GM19468 (cell line): ENCODE measurements at regions not wholly inside any gene's neighbourhood (a gene's known extent, or its start where the extent isn't known, plus 50 kb on each side); places are given as distances from the start of the nearest gene placed in this dataset.

Experiments used
- ATAC-seq: cut with Tn5 transposase; IDR thresholded peaks from one replicate; pipeline ENCODE4 v1.9.1; 2021; ENCODE audit warnings: mild to moderate bottlenecking, moderate library complexity, moderate number of reproducible peaks; ENCODE audit not compliant: unreplicated experiment; ENCODE audit errors: extremely low read depth

DNA sequence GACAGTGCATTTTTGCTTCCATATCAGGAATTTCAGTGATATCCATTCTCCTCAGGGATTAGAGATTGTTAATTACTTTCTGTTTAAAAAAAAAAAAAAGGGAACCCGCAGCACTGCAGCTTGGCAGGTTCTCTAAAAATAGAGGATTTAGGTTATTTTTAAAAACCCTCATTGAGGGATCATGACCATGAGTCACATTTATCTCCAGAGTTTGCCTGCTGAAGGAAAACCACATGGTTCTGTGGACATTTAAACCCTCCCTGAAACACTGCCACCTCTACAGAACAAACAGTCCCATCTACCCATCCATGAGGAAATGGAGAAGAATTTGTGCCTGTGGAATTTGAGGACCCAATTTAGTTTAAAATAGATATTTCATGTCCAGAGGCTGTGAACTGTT lies 66.2 kb upstream of the UBE2E1 start:
- ATAC-seq = no peak

DNA sequence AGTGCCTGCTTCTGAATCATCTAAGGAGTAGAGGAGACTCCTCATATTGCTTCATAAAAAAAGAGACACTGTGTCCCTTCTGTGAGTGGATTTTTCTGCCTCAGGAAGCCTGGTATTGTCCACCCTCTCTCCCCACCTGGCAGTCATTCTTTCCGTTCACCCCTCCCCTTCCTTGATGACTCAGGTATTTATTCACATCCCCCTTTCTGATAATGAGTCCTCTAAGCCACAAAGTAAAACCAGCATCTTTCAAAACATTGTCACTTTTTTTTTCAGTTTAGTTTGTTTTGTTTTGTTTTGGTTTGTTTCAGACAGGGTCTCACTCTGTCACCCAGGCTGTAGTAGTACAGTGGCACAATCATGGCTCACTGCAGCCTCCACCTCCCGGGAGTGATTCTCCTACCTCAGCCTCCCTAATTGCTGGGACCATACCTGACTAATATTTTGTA lies 65.2 kb upstream of the UBE2E1 start:
- peak; percentile 61 for ATAC-seq

DNA sequence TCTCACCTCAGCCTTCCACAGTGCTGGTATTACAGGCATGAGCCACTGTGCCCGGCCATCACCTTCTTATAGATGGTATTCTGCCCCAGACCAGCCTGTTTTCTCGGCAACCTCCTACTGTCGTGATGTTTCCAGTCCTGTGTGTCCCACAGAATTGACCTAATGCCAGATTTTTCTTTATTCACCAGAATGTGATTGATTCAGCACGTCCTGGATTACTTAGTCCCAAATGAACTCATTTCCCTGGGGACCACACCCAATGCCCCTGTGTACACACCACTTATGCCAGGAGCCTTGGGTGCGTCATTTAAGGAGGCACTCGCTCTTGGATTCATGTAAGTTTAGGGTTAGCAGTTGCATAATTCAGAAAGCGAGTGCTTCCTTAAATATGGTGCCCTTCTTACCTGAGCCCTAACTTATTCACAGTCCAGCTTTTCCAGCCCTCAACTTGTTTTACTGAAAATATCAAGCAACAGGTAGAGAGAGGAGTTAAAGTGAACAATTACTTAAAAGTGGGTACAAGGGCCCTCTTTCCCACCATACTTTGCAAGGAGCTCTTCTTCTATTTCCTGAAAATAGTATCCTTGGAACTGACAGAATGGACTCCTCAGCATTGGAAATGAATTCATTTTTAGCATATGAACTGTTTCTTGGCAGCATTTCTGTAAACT lies 64.6 kb upstream of the UBE2E1 start:
- no peak for ATAC-seq

- no peak for ATAC-seq
Measured at GRCh38 chr3:23743141-23743784, 62.5 kb upstream of the UBE2E1 start.

DNA sequence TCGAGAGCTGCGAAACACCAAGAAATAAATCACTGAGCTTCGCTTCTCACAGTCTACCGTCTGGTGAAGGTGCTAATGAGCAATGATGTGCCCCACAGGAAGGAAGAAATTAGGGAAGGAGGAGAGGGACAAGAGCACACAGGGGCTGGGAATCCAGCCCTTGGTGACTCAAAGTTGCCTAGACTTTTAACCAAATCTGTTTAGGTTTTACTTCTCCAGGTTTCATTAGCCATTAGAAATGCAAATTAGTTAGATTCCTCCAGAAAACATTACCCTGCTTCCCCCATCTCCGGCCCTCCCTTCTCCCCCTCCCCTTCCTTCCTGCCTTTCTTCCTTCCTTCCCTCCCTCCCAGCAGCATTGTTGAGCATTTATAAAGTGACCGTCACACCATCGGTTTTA lies 59.3 kb upstream of the UBE2E1 start:
- no peak for ATAC-seq

- no peak for ATAC-seq
Measured at GRCh38 chr3:23747841-23748240, 57.9 kb upstream of the UBE2E1 start.

DNA sequence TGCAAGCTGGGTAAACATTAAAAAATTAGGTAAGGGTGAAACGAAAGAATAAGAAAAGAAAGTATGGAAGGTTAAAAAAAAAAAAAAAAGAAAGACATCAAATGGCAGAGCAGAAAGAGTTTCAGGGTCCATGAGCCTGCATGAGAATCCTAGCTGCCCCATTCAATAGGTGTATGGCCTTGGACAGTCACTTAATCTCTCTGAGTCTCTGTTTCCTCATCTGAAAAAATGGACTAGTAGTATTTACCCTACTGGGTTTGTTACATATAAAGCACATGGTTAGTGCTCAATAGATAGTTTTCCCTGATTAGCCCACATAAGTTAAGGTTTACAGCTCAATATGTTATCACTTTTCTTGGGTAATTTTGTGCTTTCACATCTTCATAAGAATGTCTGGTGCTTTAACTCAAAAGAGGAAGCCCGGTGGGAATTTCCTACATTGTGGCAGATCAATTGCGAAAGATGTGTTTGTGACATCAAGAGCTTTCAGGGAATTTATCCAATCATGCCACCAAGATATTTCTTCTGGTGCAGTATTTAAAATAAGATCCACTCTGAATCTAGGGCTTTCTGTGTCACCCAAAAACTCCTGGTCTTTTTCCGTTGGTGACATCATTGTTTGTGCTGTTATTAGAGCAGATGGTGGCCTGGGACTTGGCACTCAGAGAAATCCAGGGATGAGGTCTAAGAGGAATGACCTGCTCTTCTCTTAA lies 57.2 kb upstream of the UBE2E1 start:
- no peak for ATAC-seq

- ATAC-seq = no peak
Measured at GRCh38 chr3:23749609-23750008, 56.1 kb upstream of the UBE2E1 start.

DNA sequence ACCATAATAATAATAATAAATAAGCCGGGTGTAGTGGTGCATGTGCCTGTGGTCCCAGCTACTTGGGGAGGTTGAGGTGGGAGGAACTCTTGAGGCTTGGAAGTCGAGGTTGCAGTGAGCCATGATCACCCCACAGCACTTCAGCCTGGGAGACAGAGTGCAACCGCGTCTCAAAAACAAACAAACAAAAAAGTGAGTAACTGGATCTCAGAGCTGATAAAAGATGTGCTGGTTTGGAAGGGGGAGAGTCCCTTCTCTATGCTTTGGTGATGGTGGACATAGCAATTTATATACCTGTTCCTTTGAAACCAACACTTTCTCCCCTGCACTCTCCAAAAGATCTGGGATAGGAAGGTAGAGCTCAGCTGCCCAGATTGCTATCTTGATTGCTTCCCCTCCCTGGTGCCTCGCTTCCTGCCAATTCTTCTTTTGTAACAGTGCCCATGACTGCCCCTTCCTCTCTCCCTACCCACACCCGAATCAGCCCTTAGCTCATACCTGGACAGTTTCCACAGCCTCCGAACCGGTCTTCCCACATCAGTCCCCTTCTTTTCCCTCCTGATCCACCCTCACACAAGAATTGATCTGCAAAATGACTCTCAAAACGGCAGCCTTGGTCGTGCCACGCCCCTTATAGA lies 55.1 kb upstream of the UBE2E1 start:
- no peak for ATAC-seq

DNA sequence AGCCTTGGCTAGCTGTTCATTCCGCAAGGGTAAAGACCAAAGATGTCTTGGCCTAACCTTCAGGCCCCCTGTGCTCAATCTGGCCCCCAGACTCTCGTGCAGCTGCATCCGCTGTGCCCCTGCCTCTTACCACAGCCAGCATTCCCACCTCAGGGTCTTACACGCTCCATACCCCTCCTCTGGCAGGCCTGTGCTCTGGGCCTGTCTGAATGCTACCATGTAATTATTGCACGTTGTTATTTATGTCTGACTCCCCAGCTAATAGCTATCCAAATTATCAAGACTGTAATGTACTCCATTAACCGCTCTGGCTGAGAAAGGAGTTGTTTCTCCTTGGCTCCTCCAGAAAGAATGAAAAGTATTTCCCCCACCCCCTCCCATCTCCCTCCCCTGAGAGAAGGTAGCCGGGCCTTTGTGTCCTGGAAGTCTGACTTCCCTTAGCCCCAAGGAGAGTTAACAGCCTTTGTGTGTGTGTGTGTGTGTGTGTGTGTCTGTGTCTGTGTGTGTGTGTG lies 54.5 kb upstream of the UBE2E1 start:
- ATAC-seq = no peak

DNA sequence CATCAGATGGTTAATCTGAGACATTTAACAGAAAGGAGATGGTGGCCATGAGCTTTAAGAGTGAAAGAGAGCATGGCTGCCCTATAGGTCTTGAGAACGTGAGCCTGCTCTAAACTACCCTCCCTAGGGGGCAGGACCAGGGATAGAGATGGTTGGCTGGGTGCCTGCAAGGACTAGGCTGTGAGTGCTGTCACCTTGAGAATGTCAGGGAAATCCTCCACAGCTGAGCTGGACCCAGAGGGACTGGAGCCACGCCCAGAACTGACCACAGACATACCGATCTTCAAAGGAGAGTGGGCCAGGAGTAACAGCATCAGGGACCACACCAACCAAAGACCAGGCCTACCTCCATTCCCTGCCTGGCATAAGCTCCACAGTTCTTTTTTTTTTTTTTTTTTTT lies 53.6 kb upstream of the UBE2E1 start:
- no peak for ATAC-seq

DNA sequence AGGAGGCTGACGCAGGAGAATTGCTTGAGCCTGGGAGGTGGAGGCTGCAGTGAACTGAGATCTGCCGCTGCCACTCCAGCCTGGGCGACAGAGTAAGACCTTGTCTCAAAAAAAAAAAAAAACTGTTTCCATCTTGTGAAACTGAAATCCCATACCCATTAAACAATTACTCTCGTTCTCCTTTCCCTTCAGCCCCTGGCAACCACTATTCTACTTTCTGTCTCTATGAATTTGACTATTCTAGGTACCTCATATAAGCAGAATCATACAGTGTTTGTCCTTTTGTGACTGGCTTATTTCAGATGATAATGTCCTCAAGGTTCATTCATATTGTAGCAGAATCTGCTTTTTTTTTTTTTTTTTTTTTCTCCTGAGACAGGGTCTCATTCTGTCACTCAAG lies 51.5 kb upstream of the UBE2E1 start:
- ATAC-seq = no peak
